HG02852 (cell line): ENCODE measurements at regions not wholly inside any gene's neighbourhood (a gene's known extent, or its start where the extent isn't known, plus 50 kb on each side); places are given as distances from the start of the nearest gene placed in this dataset.
"Not testable (repeated sequence)": the region's sequence is repeated elsewhere in the genome, so short reads cannot be mapped to it uniquely, and the experiment has no call there.

ENCODE experiments used
- ATAC-seq: cut with Tn5 transposase; IDR thresholded peaks from one replicate; pipeline ENCODE4 v1.9.1; 2021; ENCODE audit warnings: mild to moderate bottlenecking, moderate library complexity; ENCODE audit not compliant: unreplicated experiment

DNA sequence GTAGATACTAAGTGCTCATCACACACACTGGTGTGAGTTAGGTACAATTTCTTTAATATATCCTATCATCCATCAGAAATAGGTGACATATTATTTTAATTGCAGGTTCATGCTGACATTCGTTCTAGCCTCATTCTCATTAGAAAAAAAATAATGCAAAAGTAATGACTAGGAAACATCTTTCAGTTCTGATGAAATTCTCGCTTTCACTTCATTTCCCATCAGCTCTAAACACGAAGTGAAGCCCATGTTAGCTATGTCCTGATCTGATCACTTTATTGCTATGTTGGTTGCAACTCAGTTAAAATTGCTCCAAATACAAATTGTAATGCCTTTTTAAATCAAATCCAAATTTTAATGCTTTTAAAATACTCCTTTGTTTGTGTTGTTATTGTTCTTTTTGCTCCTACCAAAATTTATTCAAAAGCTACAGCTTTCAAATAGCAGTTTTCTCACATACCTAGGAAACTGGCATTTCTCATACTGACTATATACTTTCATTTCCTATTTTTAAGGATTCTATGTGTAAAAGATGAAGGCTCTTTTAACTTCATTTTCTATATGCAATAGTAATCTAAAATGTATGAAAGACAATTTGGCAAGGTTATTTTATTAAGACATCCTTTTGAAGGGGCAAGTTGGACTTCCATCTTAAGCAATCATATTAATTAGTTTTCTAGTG, 1237.8 kb upstream of the ACO1 start:
- peak; percentile 92 for ATAC-seq

DNA sequence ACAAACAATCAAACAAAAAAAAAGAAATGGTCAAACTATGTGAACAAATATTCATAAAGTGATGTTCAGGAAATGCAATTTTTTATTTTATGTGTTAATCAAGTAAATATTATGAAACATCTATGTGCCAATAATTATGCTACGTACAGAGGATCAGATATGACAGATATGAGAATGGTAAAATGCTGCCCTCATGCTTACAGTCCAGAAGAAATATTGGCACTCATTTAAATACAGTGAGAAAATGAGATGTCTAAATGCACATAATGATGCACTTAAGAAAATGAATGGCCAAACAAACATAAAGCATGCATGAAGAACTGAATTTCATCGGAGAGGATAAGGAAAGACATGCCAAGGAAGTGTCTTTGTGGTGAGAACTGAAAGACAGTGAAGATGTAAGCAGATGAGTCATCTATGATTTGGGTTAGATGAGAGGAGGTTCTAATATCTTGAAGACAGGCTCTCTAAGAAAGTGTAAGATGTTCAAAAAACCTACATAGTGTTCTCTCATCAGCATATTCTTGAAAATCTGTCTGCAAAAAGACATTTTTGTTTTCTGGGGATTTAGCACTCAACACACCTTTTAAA, 1231.1 kb upstream of the ACO1 start:
- peak; percentile 96 for ATAC-seq

DNA sequence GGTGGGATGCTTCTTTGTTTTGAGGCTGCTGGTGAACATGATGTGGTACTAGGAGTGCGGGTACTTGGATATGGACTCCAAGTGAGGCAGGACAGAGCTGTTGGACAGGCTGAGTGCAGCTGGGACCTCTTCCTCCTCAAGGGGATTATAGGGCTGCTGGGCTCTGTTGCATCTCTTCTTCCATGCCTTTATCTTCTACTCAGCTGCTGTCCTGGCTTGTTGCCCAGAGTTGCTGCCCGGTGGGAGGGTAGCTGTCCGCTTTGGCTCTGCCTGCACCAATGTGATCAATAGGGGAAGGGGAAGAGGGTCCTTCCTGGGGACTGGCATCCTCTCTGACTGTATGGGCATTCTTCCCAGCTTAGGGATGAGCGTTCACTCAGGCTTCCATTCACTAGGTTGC, 1217.9 kb upstream of the ACO1 start:
- ATAC-seq: no peak

DNA sequence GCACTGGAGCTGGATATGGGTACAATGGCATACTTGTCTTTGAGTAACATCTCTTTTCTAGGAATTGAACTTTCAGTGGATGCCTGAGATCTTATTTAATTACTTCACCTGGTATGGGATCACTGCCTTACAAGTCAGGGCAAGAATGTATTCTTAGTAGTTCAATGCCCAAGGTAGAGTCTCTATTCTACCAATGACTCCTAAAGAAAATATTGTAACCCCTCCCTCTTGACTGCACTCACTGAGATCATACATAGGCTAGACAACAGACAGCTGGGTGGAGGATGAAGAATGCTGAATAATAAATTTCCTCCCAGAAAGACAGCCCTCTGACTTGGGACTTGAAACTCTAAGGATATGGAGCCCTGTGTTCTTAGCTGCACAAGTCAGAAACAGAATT, 1216.3 kb upstream of the ACO1 start:
- no peak for ATAC-seq

DNA sequence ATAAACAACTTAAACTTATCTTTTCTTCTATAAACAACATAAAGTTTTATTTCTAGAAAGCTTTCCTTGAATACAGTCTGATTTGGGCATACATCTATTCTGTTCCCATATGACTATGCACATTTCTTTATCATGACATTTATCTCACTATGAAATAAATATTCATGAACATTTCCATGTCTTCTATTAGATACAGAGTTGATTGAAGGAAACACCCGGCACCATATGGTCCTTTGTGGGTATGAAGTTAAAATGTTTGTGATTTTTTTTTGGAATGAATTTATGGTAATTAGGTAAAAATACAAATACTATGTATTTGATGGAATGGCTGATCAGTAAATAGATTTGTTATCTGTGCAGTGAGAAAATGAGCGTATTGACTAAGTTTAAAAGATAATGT, 1209.8 kb upstream of the ACO1 start:
- no peak for ATAC-seq

DNA sequence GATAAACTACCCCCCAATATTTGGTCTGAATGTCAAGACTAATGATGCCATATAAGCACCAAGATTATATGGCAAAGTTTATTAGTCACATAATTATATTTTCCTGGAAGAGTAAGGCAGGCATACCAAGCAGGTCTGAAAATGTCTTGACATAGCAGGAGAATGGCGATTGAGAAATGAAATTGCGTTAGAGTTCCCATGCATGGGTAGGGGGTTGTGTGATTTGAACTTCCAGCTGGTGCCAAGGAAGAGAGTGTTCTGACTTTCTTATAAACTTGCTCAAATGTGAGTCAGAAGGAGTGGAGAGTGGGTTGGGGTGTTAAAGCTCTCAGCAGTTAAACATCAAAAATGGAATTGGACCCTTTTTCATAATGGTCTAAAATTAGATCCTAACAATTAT, 1200.6 kb upstream of the ACO1 start:
- no peak for ATAC-seq

DNA sequence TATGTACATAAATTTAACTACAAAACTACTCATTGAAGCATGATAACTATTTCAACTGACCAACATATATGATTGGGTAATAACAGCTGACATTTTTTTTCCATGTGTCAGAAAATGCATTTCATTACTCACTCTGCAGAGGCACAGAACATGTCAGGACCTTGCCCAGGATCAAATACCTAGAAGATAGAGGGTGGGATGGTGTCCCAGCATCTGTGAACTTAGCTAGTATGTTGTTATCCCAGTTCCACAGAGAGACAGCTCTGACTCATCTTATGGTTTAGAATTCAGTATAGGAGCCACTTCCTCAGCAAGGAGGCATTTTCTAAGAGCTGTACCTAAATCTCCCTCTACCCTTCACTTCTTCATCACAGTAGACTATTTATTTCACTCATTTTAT, 1198.6 kb upstream of the ACO1 start:
- no peak for ATAC-seq

DNA sequence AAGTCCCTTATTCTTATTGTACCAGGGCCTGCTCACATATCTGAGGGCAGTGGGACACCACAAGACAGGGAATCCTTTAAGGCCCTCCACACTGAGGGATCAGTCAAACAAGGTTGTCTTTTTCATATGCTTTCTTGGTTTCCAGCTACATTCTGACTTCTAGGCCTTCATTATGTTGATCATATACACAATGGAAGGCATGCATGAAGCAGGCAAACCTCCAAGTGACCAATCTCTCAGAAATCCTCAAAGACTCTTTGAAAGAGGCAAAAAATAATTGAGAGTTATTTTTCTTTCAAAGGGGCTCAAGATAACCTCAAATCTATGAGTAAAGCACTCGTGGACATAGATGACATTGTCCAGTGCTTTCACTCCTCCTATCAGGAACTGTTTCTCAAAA, 1195.9 kb upstream of the ACO1 start:
- no peak for ATAC-seq

DNA sequence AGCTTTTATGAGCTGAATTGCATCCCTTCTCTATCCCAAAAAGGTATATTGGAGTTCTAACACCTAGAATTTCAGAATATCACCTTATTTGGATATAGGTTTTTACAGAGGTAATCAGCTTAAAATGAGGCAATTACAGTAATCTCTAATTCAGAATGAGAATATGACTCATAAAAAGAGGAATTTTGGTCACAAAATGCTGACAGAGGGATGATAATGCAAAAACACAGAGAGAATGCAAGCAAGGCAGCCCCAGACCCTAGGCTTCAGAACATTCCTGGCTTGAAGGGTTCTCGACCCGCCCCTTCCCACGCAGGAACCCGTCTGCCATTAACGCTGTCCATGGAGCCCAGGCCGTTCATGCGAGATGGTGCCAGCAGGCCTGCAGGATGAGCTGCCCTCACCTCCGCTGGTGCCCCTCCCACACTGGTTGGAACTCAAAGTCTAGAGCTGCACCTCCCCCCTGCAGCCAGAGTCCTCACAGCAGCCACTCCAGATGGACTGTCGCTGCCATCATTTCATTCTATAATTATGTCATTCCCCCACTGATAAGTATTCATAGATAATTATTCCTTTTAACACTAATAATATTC, 1173.4 kb upstream of the ACO1 start:
- no peak for ATAC-seq

DNA sequence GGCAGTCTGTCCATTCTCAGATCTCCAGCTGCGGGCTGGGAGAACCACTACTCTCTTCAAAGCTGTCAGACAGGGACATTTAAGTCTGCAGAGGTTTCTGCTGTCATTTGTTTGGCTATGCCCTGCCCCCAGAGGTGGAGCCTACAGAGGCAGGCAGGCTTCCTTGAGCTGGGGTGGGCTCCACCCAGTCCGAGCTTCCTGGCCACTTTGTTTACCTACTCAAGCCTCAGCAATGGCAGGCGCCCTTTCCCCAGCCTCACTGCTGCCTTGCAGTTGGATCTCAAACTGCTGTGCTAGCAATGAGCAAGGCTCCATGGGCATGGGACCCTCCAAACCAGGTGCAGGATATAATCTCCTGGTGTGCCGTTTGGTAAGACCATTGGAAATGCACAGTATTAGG, 1154.5 kb upstream of the ACO1 start:
- not testable (repeated sequence) for ATAC-seq

DNA sequence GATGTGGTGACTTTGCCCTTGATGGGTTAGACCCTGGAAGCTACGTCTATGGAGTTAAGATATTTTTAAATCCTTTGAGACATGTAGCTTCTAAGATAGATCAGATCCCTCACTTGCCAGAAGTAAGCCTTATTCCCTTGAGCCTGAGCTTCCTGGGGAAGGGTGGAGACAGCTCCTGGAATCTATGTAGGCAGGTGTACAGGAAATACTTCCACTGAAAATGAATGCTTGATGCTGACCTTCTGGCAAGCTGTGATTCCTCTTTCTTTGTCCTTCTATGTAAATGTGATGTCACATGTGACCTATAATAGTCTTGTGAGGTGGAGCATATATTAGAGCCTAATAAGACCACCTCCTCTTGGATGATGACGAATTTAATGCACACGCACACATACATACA, 1152.0 kb upstream of the ACO1 start:
- ATAC-seq: no peak

DNA sequence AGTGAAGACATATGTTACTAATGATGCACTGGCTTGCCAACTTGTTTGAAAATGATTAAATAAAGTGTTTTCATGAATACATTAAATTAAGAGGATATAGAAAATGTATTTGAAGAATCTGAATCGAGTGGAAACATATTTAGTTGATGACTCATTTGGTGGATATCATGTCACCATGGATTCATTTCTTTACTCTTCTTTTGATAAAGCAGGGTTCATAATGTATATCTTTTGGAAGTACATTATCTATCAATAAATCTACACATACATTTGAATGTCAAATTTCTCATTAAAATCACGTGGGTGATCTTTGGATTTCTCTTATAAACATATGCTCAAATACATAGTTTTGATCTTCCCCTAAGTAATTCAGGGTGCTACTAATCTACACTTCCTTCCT, 1148.1 kb upstream of the ACO1 start:
- ATAC-seq: no peak

DNA sequence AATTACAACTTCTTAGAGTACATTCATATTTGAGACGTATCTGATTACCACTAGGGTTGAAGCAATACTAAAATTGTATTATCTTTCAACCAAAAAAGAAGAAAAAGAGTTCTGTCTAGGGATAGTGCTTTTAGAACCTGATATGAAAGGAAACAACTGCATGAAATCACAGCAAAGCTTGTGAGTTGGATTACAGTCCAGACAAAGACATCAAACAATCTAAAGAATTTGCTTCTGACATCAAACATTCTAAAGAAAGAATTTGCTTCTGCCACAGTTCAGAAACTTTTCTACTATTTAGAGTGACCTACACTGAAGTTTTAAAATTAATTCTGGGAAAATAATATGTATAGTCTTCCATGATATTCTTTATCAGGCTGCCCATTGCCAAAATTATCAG, 1141.1 kb upstream of the ACO1 start:
- ATAC-seq: no peak

DNA sequence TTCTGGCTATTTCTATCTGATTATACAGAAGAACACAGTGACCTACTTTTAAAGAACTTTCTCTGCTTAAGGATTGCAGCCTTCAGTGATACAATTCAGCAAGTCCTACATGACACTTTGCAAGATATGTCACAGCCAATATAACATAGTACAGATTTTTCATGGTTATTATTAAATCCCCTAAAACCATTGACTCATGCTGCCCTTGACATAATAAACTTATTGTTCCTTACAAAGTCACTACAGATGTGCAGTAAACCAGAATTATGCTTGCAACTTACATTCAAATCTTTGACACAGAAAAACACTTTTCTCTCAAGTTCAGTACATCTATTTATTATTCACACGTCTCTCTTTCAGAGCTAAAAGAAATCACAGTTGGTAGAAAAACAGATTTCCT, 1136.3 kb upstream of the ACO1 start:
- ATAC-seq: no peak

DNA sequence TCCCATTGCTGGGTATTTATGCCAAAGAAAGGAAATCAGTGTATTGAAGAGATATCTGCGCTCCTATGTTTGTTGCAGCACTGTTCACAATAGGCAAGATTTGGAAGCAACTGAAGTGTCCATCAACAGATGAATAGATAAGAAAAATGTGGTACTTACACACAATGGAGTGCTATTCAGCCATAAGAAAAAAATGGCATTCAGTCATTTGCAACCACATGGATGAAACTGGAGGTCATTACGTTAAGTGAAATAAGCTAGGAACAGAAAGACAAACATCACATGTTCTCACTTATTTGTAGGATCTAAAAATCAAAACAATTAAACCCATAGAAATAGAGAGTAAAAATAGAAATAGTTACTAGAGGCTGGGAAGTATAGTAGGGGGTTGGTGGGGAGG, 1133.1 kb upstream of the ACO1 start:
- no peak for ATAC-seq

DNA sequence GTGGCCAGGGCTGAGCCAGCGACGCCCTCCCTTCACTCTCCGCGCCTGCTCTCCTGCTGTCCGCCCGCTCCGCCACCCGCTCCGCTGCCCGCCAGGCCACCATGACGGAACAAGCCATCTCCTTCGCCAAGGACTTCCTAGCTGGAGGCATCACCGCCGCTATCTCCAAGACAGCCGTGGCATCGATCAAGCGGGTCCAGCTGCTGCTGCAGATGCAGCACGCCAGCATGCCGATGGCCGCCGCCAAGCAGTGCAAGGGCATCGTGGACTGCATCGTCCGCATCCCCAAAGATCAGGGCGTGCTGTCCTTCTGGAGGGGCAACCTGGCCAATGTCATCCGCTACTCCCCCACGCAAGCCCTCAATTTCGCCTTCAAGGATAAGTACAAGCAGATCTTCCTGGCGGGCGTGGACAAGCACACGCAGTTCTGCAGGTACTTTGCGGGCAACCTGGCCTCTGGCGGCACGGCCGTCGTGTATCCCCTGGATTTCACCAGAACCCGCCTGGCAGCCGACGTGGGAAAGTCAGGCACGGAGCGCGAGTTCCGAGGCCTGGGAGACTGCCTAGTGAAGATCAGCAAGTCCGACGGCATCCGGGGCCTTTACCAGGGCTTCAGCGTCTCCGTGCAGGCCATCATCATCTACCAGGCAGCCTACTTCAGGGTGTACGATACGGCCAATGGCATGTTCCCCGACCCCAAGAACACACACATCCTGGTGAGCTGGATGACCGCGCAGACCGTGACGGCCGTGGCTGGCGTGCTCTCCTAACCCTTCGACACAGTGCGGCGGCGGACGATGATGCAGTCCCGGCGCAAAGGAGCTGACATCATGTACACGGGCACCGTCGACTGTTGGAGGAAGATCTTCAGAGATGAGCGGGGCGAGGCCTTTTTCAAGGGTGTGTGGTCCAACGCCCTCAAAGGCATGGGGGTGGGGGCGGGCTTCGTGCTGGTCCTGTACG, 1130.4 kb upstream of the ACO1 start:
- ATAC-seq: no peak

DNA sequence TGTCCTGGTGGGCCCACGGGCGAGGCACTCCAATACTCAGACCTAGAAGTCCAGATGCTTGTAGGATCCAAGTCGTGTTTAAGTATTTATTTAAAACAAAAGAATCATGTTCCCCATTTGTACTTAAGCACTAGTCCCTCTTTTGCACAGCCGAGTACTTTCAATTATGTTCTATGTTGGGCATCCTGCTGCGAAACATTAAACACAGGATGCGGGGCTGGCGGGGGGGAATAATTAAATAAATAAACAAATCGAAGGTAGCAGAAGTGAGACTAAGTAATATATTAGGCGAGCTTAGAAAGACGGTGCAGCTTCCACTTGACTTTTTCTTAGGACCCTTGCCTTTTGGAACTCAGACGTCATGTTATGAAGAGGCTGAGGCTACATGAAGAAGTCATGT, 1129.2 kb upstream of the ACO1 start:
- no peak for ATAC-seq

DNA sequence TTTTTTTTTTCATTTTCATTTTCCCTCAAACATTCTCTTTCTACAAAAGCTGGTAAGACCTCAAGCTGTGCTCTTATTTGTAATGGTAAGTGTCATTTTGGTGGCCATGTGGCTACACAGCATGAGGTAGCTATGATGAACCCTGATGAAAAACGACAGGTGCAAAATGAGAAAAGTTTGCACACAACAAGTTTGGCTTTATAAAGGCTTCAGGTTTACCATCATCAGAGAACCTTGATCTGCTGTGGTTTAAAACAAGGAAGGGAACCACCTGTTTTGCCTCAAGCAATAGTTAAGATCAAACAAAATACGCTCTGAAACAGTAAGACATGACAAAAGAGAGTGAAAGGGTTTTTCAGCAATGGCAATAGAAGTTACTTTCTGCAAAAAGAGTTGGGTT, 1124.6 kb upstream of the ACO1 start:
- ATAC-seq: no peak

DNA sequence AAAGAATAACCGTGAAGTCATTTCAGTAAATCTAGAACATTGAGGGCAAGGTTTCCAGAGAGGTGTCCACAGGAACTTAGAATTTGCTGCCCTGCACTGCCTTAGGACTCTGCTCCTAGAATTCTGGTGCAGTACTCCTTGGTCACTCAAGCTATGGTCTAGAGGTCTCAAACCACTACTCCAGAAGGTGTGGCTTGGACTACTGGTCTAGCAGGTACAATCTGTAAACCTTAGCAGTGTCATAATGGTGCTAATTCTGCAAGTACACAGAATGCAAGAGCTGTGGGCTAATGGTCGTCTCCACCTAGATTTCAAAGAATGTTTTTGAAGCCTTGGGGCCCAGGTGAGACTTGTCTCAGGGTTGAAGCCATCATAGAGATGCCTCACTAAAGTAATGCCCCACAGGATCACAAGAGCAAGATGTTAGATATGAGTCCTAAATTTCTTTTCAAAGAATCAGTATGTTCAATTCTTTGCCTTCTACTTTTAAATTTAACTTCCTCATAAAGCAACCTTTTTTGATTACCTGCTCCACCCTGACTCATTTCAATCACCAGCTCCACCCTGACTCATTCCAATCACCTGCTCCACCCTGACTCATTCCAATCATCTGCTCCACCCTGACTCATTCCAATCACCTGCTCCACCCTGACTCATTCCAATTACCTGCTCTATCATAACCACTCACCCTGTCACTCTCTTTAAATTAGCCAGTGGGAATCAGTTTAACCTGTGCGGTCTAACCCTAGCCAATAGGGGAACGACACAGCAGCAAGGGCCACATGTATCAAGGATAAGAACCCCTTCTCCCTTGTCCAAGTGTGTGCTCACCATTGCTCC, 1111.8 kb upstream of the ACO1 start:
- ATAC-seq: no peak

DNA sequence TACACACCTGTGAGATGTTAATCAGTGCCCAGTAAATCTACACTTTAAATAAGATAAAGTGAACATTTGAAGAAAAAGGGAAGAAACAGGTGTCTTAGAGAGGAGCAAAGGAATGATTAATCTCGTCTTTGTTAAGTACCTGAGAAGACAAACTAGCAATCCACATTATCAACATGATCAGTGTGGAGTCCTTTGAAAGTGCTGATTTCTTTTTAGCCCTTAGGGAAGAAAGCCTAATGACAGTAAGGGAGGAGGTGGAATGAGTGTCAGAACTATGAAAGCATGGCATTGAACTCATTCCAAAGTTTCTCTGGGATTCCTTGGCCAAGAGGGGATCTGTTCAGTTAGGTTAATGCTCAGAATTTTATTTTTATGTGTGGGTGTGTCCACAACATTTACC, 1109.0 kb upstream of the ACO1 start:
- ATAC-seq: no peak

DNA sequence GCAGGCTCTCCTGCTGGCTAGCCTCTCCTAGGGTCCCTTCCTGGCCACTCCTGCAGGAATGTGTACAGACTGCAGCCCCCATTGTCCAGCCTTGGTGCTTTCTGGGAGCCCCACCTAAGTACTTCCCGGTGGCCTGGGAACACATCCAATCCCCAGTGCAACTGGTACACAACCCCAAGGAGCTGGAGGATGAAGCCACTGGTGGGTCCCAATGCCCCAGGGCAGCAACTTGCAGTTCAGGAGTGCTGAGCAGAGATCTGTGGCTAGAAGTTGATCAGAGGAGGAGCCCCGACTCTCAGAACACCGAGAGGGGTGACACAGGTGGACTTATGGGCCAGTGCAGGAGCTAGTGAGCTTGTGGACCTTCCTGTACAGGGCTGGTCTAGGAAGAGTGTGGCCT, 1093.7 kb upstream of the ACO1 start:
- ATAC-seq: no peak
